AG09309 (cell line): ENCODE measurements at regions not wholly inside any gene's neighbourhood (a gene's known extent, or its start where the extent isn't known, plus 50 kb on each side); places are given as distances from the start of the nearest gene placed in this dataset.

Source experiments
- DNase-seq: peaks from one replicate; pipeline ENCODE4 v3.0.0-alpha.2; 2010; ENCODE audit warnings: low read depth
- H3K4me3 ChIP-seq: 2 replicates; pipeline ENCODE4 v1.5.1; 2011; ENCODE audit warnings: mild to moderate bottlenecking, low read depth, low read length, moderate library complexity; ENCODE audit not compliant: control insufficient read depth
- TF ChIP-seq, protein P1 (sequence below): IDR thresholded peaks from 2 replicates; pipeline ENCODE4 v1.5.1; 2011; ENCODE audit warnings: mild to moderate bottlenecking, low read depth, low read length, inconsistent platforms; ENCODE audit not compliant: insufficient read depth, control insufficient read depth; ENCODE audit errors: missing control alignments

DNA sequence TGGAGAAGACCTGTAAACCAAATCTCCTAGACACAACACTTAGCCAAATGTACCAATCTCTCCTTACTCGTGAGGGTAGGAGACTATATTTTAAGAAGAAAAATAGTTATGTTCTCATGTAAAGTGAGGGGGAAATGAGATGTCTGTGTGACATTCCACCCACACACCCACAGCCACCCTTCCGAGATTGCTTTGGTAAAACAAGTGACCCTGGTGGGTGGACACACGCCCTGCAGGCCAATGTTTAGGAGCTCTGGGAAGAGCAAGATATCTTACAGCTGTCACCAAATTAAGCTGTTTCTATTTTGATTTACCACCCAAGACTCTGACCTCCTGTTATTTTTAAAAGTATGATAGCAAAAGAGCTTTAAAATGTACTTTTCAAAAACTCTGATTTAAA, 147.2 kb upstream of the PFKP start:
- TF ChIP-seq, protein P1, sequence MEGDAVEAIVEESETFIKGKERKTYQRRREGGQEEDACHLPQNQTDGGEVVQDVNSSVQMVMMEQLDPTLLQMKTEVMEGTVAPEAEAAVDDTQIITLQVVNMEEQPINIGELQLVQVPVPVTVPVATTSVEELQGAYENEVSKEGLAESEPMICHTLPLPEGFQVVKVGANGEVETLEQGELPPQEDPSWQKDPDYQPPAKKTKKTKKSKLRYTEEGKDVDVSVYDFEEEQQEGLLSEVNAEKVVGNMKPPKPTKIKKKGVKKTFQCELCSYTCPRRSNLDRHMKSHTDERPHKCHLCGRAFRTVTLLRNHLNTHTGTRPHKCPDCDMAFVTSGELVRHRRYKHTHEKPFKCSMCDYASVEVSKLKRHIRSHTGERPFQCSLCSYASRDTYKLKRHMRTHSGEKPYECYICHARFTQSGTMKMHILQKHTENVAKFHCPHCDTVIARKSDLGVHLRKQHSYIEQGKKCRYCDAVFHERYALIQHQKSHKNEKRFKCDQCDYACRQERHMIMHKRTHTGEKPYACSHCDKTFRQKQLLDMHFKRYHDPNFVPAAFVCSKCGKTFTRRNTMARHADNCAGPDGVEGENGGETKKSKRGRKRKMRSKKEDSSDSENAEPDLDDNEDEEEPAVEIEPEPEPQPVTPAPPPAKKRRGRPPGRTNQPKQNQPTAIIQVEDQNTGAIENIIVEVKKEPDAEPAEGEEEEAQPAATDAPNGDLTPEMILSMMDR = no peak
- DNase-seq = no peak
- H3K4me3 ChIP-seq = no peak overlapping the region

- DNase-seq = no peak
- no peak overlapping the region for H3K4me3 ChIP-seq
- TF ChIP-seq, protein P1 = no peak
Measured at GRCh38 chr10:2919016-2919415, 148.3 kb upstream of the PFKP start.

- H3K4me3 ChIP-seq = no peak overlapping the region
- TF ChIP-seq, protein P1 = no peak
- DNase-seq = no peak
Measured at GRCh38 chr10:2918489-2918888, 148.9 kb upstream of the PFKP start.

DNA sequence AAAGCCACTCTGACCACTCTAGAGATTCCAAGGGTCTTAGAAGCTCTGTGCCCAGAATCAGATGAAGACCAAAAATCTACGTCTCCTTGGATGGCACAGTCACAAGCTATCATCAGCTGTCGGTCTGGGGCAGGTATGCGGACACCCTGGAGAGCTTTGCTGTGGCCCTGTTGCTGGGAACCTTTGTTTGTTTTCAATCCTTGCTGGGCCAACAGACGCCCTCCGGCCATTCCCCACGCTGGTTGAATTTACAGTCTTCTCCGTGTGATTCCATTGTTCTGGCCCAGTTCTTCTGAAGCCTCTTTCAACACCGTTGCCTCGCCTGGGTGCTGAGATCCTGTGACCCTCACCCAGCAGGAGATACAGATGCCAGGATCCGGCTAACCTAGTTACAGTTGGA, 149.4 kb upstream of the PFKP start:
- H3K4me3 ChIP-seq = no peak overlapping the region
- DNase-seq = no peak
- TF ChIP-seq, protein P1 = no peak

- no peak overlapping the region for H3K4me3 ChIP-seq
- DNase-seq = no peak
- TF ChIP-seq, protein P1 = no peak
Measured at GRCh38 chr10:2915412-2915811, 151.9 kb upstream of the PFKP start.

DNA sequence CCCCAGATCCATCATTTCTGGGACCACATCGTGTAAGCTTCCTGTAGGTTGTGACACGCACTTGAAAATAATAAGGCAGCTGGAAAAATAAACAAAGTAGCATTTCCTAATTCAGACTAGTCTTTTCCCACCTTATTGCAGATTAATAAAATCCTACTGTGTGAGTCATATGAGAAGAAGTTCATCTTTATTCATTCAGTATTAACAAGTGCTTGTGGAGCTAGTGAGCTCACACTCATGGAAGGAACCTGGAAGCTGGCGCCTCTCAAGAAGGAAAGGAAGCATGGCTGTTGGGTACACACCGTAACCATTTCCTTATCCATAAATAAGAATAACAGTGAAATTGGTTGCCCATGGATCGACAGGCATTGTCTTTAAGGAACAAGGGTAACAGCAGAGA, 152.6 kb upstream of the PFKP start:
- H3K4me3 ChIP-seq = no peak overlapping the region
- no peak for DNase-seq
- TF ChIP-seq, protein P1 = no peak

- H3K4me3 ChIP-seq = no peak overlapping the region
- TF ChIP-seq, protein P1 = no peak
- DNase-seq = no peak
Measured at GRCh38 chr10:2913474-2913873, 153.9 kb upstream of the PFKP start.
